GM19240 (cell line): ENCODE measurements at regions not wholly inside any gene's neighbourhood (a gene's known extent, or its start where the extent isn't known, plus 50 kb on each side); places are given as distances from the start of the nearest gene placed in this dataset.
"Not testable (repeated sequence)": the region's sequence is repeated elsewhere in the genome, so short reads cannot be mapped to it uniquely, and the experiment has no call there.

Experiments used
- DNase-seq: peaks from one replicate; pipeline ENCODE4 v3.0.0; 2011; ENCODE audit warnings: low spot score; ENCODE audit not compliant: insufficient read length

DNA sequence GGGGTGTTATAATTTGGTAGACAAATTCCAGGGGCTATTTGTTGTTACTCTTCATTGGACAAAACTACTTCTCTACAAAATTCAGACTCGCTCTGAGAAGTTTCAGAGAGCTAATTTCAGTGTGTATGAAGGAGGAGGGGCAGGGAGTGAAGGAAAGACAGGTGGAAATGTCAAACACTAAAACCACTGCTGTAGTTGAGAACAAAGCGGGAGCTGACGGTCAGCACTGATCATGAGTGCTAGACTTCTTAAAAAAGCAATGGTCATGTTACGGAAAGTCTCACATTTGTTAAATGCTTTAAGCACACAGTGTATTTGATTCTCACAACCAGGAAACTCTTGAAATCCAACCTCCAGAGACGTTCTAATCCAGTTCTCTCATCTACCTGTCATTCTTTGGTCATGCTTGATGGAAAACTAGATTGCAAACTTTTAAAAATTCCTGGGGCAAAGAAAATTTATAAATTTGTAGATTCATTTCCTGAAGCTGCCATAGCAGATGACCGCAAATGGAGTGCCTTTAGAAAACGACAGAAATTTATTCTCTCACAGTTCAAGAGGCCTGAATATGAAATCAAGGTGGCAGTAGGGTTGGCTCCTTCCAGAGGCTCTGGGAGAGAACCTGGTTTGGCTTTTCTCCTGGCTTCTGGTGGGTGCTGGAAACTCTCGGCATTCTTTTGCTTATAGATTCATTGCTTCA is 100.7 kb upstream of the CARMIL1 start:
- DNase-seq = no peak

DNA sequence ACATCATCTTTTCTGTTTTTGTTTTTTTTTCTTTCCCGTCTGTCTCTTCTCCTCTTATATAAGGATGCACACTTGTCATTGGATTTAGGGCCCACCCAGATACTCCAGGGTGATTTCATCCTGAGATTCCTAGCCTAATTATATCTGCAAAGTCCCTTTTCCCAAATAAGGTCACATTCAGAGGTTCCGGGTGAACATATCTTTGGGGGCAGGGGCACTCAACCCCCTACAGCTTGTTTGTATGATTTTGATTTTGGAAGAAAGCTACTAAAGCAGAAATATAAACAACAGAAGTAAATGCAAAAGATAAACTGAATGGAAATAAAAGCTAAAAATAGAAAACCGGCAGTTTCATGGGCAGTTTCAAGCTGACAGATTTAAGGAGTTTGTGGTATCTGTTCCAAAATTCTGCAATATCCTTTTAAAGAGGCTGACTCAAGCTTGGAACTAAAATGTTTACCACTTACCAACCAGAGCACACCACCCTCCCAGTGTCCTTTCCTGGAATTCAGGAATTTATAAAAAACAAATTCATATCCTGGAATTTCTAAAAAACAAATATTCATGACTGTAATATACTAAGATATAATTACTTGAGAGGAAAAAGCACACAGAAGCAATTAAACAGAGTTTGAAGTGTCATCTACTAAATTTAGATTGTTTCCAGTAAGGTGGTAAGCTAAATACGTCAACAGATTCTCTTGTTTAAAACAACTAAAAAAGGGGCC is 100.0 kb upstream of the CARMIL1 start:
- no peak for DNase-seq

DNA sequence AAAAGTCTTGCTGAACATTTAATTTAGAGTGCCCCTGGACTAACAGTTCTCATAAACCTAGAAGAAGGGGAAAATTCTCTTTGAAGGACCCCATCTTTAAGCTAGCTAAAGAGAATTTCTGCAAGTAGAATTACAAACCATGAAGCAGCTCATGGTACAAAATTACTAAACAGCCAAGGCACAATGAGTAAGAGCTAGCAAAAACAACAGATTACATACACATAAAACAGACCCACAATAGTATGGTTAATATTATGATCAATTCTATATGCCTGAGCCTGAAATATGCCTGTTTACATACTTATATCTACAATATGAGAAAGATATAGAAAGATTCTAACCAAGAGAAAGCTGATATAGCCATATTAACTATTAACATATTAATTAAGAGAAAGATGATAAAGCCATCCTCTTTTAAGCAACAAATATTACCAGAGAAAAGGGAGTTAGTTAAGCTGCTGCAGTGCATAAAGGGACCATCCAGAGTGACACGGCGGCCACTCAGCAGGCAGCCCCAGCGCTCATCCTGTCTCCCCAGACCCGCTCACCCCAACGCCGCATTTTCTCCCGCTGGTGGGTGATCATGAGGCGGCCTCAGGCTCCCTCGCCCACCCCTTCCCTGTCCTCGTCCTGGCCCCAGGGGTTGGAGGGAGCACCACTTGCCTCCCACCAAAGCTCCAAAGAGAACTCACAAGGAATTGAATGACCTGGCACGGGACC is 98.4 kb upstream of the CARMIL1 start:
- DNase-seq = no peak

DNA sequence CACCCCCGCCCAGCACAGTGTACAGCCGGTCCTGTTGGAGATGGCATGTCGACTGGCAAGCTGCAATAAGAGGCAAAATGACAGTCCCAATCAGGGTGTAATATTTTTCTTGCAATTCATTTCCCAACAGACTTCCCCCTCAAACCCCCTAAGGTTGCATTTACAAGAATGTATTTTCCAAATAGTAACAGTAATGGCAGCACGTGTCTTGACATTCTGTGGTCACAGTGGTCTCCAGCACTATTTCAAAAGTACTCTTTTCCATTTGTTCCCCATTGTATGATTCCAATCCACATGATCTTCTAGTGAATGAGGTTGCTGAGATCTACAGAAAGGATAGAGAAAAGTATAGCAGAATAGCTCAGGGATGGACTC is 97.8 kb upstream of the CARMIL1 start:
- no peak for DNase-seq

DNA sequence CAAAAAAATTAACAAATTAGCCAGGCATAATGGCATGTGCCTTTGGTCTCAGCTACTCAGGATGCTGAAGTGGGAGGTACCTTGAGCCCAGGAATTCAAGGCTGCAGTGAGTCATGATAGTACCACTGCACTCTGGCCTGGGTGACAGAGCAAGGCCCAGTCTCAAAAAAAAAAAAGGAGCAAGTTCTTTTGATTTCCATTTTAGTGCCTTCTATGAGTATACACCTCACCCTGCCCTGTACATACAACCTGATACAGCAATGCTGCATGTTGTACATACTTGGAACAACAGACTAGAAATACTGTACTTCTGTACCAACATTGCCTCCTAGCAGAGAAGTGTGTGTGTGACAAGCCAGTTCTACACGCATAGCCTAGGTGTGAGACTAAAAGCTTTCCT is 97.3 kb upstream of the CARMIL1 start:
- no peak for DNase-seq

DNA sequence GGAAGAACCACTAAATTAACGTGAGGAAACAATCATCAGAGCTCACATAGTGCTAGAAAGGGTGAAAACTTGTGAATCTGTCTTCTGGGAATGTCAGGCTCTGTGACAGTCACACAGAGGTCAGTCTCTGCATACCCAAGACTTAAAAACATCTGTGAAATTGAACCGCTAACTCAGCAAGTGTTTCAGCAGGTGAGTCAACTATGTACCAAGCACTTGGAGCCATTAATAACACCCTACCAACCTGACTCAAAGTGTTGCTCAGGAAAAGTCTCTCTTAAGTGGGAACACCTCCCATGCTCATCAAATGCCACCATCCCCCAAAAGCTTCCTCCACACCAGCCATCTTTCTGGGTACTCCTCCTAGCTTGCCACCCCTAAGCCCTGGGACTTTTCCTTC is 92.3 kb upstream of the CARMIL1 start:
- no peak for DNase-seq

DNA sequence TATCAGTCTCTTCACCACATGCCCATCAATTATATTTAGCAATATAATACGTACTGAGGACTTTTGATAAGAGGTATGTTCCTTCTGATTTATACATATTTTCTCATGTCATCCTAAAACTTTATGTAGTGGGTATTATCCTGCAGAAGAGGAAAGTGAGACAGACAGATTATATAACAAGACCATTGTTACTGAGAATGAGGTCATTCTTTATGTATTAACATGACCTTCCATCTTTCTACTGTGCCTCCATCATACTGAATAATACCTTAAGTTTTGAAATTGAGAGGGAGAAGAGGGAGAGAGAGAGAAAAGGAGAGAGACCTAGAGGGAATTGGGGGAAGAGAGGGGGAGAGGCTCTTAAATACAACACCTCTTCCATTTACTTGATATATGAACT is 90.9 kb upstream of the CARMIL1 start:
- DNase-seq = no peak

DNA sequence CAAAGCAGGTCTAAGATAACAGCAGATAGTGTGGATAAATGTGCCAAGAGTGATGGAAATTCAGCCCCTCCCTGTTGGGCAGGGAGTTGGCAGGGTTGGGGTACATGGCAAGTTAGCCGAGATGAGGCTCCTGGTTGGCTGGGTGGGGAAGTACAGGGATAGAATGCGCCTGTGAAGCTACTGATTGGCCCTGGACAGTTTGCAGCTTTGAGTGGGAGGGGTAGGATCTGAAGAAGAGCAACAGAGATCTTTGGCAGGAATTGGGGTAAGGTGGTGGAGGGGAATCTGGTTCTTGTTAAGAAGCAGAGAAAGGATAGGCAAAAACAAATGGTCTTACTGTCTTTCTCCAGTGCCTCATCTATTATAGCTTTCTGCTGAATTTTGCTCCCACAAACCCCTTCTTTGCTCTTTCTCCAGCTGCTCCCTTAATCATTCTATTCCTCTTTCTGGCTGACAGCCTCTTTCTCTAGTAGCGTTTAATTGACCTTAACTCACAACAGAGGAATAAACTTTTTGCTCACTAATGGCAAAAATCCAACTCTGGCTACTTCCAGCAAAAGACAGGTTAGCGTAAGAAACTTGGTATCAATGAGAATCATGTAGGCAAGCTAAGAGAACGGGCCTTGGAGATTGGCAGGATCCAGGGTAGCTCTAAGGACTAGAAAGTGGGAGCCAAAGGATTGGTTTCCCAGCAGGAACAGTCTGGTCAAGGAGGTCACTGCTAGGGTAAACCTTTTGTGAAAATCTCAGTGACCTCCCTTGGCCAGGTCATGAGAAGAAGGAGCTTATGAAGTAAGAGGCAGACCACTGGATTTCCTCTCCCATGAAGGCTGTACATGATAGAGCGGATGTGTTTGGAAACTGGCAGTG is 86.3 kb upstream of the CARMIL1 start:
- DNase-seq = no peak

DNA sequence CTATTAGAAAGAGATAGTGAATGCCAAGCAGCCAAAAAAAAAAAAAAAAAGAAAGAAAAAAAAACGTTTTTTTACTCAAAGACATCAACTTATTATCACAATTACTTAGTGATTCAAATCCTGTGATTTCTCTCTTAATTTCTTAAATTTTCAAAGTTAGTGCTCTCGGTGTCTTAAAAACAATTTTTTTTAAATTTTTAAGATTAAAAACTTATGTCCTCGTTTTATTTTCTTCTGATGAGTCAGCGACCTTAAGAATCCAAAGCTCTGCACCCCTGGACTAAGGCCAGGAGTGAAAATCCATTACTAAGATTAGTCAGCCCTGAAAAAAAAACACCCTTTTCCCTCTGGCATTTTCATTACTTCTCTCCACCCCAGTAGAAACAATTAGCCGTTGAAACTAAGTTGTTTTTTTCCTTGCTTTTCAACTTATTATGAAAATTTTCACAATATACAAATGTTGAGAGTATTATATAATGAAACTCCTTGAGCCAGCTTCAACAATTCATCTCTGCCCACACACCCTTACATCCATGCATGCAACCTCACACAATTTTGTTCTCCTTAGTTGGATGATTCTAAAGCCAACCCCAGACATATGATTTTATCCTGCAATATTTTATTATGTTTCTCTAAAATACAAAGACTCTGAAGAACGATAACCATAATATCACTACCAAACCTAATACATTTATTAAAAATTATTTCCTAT is 85.6 kb upstream of the CARMIL1 start:
- DNase-seq = no peak

DNA sequence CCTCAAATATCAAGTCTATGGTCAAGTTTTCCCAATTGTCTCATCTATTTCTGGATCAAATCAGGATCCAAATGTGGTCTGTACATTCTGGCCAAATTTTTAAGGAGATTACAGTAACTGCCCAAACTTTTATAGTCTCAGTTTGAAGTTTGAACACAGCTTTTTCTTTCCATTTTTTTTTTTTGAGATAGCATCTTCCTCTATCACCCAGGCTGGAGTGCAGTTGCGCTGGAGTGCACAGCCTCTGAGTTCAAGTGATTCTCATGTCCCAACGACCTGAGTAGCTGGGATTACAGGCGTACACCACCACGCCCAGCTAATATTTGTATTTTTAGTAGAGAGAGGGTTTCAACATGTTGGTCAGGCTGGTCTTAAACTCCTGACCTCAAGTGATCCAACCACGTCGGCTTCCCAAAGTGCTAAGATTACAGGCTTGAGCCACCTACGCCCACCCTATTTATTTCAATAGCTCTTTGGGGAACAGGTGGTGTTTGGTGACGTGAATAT is 84.9 kb upstream of the CARMIL1 start:
- no peak for DNase-seq

DNA sequence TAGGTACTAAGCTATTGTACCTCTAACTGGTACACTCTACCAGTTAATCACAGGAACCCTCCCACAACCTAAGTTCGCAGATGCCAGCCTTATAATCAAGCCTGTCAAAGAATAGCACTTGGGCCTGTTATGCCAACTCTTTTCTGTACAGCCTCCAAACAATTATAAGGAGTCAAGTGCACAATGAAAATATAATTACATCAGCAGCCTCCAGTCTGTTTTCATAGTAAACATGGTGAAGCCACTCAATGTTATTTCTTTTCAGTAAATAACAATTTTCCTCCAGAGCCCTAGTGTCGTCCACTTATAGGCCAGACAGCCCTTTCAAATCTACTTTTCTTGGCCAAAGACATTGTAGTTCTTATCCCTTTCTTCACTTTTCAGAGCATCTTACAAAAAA is 82.7 kb upstream of the CARMIL1 start:
- no peak for DNase-seq

DNA sequence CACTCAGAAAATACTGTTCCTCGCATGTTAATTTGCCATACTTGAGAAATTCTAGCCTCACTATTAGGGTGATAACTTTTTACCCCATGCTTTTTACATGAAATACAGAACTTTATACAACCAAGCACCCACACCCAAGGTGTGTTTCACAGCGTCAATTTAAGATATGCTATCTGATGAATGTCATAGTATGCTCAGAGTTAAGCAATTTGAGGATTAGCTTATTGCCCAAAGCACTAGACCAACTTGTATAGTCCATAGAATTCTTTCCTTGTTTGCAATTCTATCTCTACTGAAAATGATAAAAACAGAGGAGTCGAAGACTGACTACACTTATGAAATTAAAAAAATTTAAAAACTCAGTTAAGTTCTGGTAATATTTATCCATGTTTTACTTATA is 82.1 kb upstream of the CARMIL1 start:
- no peak for DNase-seq

DNA sequence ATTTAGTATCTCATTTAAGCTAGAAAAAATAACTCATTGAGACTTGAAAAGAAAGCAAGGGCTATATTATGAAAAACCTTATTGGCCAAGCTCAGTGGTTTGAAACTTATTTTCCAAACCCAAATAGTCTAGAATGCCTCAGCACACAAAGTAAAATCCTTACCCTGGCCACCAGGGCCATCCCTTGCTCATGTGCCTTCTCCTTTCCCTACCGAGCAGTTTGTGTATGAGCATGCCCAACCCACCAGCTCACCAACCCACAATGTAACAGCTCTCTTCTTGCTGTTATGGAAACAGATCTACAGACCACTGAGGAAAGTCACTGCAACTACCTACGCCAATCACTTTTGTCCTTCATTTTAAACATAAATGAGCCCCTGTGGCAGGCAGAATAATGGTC is 79.6 kb upstream of the CARMIL1 start:
- no peak for DNase-seq

DNA sequence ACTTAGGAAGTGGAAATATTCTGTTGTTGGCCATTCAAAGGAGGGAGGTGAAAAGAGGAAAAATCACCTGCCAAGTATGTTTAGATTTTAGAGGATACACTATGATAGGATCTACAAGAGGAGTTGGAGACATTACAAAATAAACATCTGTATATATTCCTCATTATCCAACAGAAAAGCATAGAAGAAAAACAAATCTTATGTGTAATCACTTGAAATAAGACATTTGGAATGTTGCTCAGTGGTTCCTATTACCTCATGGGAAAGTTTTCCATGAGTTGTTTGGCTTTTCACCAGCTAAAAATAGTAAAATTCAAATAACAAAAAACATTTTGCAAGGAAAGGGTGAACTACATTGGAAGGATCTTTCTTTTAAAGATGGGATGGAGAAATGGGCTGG is 76.7 kb upstream of the CARMIL1 start:
- no peak for DNase-seq

DNA sequence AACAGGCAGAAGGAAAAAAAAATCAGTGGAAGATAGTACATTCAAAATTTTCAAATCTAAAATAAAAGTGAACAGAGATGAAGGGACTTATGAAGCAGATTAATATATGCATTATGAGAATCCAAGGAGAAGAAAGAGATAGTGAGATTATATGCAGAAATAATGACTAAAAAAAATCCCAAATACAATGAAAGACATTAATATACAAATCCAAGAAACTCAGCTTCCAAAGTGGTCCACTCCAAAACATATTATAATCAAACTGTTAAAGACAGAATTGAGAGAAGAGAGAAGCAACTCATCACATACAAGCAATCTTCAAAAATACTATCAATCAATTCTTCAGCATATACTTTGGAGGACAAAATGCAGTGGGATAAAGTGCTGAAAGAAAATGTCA is 73.5 kb upstream of the CARMIL1 start:
- no peak for DNase-seq

DNA sequence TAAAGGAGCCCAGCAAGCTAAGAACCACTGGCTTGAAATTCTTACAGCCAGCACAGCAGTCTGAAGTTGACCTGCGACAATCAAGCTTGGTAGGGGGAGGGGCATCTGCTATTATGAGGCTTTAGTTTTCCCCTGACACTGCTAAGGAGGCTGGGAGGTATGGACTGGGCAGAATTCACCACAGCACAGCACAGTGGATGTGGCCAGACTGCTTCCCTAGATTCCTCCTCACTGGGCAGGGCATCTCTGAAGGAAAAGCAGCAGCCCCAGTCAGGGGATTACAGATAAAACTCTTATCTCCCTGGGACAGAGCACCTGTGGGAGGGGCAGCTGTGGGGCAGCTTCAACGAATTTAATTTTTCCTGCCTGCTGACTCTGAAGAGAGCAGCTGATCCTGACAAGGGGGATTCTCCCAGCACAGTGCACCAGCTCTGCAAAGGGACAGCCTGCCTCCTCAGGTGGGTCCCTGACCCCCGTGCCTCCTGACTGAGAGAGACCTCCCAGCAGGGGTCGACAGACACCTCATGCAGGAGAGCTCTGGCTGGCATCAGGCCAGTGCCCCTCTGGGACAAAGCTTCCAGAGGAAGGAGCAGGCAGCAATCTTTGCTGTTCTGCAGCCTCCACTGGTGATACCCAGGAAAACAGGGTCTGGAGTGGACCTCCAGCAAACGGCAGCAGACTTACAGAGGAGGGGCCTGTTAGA is 71.6 kb upstream of the CARMIL1 start:
- DNase-seq = not testable (repeated sequence)

DNA sequence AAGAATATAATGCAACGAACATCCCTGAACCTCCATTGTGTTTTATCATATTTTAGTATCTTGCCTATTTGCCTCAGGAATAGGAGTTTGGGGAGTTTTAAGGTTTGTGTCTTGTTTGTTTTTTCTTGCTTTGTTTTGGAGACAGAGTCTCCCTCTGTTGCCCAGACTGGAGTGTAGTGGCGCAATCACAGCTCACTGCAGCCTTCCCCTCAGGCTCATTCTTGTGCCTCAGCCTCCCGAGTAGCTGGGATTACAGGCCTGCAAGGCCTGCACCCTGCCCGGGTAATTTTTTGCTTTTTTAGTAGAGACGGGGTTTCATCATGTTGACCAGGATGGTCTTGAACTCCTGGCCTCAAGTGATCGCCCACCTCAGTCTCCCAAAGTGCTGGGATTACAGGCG is 63.3 kb upstream of the CARMIL1 start:
- no peak for DNase-seq

DNA sequence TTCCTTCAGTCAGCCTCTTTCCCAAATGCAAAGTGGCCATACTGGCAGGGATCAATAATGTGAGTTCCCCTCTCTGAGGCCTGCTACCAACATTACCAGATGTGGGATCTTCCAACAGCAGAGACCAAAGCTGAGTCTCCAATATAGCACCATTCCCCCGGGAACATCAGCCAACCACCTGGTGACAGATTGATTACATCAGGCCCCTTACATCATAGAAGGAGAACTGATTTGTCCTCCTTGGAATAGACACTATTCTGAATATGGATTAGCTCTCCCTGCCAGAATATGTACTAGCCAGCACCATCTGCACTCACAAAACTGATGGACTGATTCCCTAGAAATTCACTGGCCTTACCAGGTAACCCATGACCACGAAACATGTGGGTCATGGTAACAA is 61.9 kb upstream of the CARMIL1 start:
- no peak for DNase-seq

DNA sequence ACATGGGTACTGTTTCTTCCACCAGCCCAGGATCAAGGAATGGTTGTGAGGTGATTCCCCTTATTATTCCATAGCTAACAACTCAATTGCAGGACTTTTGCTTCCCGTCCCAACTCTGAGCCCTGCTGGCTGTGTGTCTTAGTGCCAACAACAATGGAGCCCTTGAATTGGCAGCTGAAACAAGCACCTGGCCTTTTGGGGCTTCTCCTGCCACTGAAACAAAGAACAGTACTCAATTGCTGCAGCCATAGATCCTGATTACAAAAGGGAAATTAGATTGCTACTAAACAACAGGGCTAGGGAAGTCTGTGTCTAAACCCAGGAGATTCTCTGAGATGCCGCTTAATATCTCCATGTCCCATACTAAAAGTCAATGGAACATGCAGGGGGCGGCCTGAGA is 61.3 kb upstream of the CARMIL1 start:
- DNase-seq = no peak

DNA sequence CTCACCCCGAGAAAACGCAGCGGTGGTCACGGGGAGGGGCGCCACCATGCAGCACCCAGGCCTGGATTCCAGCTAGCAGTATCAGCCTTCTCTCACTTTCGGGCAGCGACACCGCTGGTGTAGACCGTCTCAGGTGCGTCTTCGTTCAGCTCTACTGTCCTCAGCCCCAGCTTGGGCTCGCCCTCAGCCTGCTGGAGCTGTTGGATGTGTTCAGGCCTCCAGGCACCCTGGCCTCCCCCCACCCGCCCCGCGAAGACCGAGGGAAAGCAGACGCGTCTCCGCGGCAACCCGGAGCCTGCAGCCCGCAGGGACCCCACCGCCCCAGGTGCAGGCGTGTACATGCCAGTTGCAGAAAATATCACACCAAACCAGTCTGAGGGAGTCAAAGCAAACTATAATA is 60.8 kb upstream of the CARMIL1 start:
- no peak for DNase-seq
